ENCODE measurements at regions not wholly inside any gene's neighbourhood (a gene's known extent, or its start where the extent isn't known, plus 50 kb on each side); places are given as distances from the start of the nearest gene placed in this dataset.

DNA sequence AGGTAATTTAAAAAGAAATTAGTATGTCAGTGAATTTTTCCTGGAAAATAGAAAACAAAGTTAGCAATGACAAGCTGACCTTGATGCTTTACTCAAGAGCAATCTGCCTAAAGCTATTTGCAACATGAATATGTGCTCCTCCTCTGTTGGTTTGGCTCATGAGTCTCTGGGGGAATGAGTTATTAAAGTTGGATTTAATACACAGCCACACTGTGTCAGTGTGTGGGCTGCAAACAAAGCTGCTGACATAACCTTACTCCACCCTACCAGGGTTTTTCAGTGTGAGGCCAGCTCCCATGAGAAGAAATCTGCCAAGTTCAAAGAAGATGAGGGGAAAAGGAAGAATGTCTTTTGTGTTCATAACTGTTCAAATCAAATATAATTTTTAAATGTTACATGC lies 280.5 kb downstream of the TLL1 start:
- Histone ChIP-seq H3K36me3 (ENCODE audit: control insufficient read depth, insufficient read depth, low read length) (no peaks in the 10 kb centered on the region), H3K27ac (ENCODE audit: low read length) (no peak overlapping the region)
- no peak for DNase-seq

GRCh38 chr4:166162327-166162726 lies 289.3 kb downstream of the TLL1 start:
- Histone ChIP-seq H3K4me1 (ENCODE audit: control insufficient read depth, insufficient read depth, low read length) (no peaks in the 10 kb centered on the region), H3K27ac (ENCODE audit: low read length) (no peak overlapping the region), H3K27me3 (ENCODE audit: control insufficient read depth, insufficient read depth, low read length) (no peaks in the 10 kb centered on the region), H3K9me3 (ENCODE audit: control insufficient read depth, low read depth, low read length) (no peaks in the 10 kb centered on the region), H3K4me3 (ENCODE audit: low read length) (no peak overlapping the region), H3K36me3 (ENCODE audit: control insufficient read depth, insufficient read depth, low read length) (no peaks in the 10 kb centered on the region)
- peak in 1 of 2 donors; percentile 4 for DNase-seq
- WGBS (ENCODE audit: insufficient coverage, low lambda C conversion rate) = 47% methylated on average over 3 of the region's 4 CpGs

More for the DNA sequence above, 280.5 kb downstream of the TLL1 start:
- H3K4me1 ChIP-seq (ENCODE audit: control insufficient read depth, insufficient read depth, low read length) = no peaks in the 10 kb centered on the region
- H3K27me3 ChIP-seq (ENCODE audit: control insufficient read depth, insufficient read depth, low read length) = no peaks in the 10 kb centered on the region
- no peaks in the 10 kb centered on the region for H3K9me3 ChIP-seq (ENCODE audit: control insufficient read depth, low read depth, low read length)
- no peak overlapping the region for H3K4me3 ChIP-seq (ENCODE audit: low read length)

GRCh38 chr4:166165829-166166420 lies 292.9 kb downstream of the TLL1 start:
- no peaks in the 10 kb centered on the region for H3K36me3 ChIP-seq (ENCODE audit: control insufficient read depth, insufficient read depth, low read length)
- peak; percentile 27 to 52 for DNase-seq
- H3K27me3 ChIP-seq (ENCODE audit: control insufficient read depth, insufficient read depth, low read length) = no peaks in the 10 kb centered on the region
- no peaks in the 10 kb centered on the region for H3K9me3 ChIP-seq (ENCODE audit: control insufficient read depth, low read depth, low read length)
- no peaks in the 10 kb centered on the region for H3K4me1 ChIP-seq (ENCODE audit: control insufficient read depth, insufficient read depth, low read length)
- no peak overlapping the region for H3K4me3 ChIP-seq (ENCODE audit: low read length)
- 6% methylated on average over 3 of the region's 7 CpGs for WGBS (ENCODE audit: insufficient coverage, low lambda C conversion rate)
- no peak overlapping the region for H3K27ac ChIP-seq (ENCODE audit: low read length)

DNA sequence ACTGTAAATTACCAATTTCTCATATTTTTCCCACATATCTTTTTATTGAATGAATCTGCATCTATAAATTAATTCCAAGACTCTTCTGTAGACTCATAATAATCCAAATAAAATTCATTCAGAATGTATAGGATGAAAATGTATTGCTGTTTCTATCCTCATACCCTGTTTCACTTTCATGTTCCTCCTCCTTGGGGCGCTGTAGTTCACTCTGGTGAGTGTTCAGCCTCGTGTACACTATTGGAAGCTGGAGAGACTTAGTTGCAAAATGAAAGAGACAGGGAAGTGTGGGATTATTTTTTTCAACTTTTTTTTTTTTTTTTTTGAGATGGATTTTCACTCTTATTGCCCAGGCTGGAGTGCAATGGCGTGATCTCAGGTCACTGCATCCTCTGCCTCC lies 296.1 kb downstream of the TLL1 start:
- Histone ChIP-seq H3K27me3 (ENCODE audit: control insufficient read depth, insufficient read depth, low read length) (no peaks in the 10 kb centered on the region), H3K27ac (ENCODE audit: low read length) (no peak overlapping the region), H3K36me3 (ENCODE audit: control insufficient read depth, insufficient read depth, low read length) (no peaks in the 10 kb centered on the region), H3K4me1 (ENCODE audit: control insufficient read depth, insufficient read depth, low read length) (no peaks in the 10 kb centered on the region), H3K9me3 (ENCODE audit: control insufficient read depth, low read depth, low read length) (peaks cover 8% of the 10 kb centered on the region), H3K4me3 (ENCODE audit: low read length) (no peak overlapping the region)
- WGBS (ENCODE audit: insufficient coverage, low lambda C conversion rate) = no CpG with 5 or more reads among the region's 3 CpGs
- DNase-seq = no peak

- H3K27ac ChIP-seq (ENCODE audit: low read length) = no peak overlapping the region
- no peak overlapping the region for H3K4me3 ChIP-seq (ENCODE audit: low read length)
- no peaks in the 10 kb centered on the region for H3K27me3 ChIP-seq (ENCODE audit: control insufficient read depth, insufficient read depth, low read length)
- 80% methylated on average over 1 of the region's 2 CpGs for WGBS (ENCODE audit: insufficient coverage, low lambda C conversion rate)
- no peaks in the 10 kb centered on the region for H3K36me3 ChIP-seq (ENCODE audit: control insufficient read depth, insufficient read depth, low read length)
- peaks cover 8% of the 10 kb centered on the region for H3K9me3 ChIP-seq (ENCODE audit: control insufficient read depth, low read depth, low read length)
- peak in 1 of 2 donors; percentile 23 for DNase-seq
- H3K4me1 ChIP-seq (ENCODE audit: control insufficient read depth, insufficient read depth, low read length) = no peaks in the 10 kb centered on the region
Measured at GRCh38 chr4:166172619-166173018, 299.6 kb downstream of the TLL1 start.

- Histone ChIP-seq H3K27ac (ENCODE audit: low read length) (no peak overlapping the region), H3K4me1 (ENCODE audit: control insufficient read depth, insufficient read depth, low read length) (no peaks in the 10 kb centered on the region), H3K27me3 (ENCODE audit: control insufficient read depth, insufficient read depth, low read length) (no peaks in the 10 kb centered on the region), H3K36me3 (ENCODE audit: control insufficient read depth, insufficient read depth, low read length) (no peaks in the 10 kb centered on the region), H3K9me3 (ENCODE audit: control insufficient read depth, low read depth, low read length) (peaks cover 8% of the 10 kb centered on the region), H3K4me3 (ENCODE audit: low read length) (no peak overlapping the region)
- DNase-seq = no peak
- WGBS (ENCODE audit: insufficient coverage, low lambda C conversion rate) = 50% methylated on average over 2 of the region's 4 CpGs
Measured at GRCh38 chr4:166174717-166175490, 301.9 kb downstream of the TLL1 start.

GRCh38 chr4:166182145-166182544 lies 309.1 kb downstream of the TLL1 start:
- no peaks in the 10 kb centered on the region for H3K4me1 ChIP-seq (ENCODE audit: control insufficient read depth, insufficient read depth, low read length)
- no peak overlapping the region for H3K4me3 ChIP-seq (ENCODE audit: low read length)
- H3K27ac ChIP-seq (ENCODE audit: low read length) = no peak overlapping the region
- no peak for DNase-seq
- H3K9me3 ChIP-seq (ENCODE audit: control insufficient read depth, low read depth, low read length) = no peaks in the 10 kb centered on the region
- no peaks in the 10 kb centered on the region for H3K27me3 ChIP-seq (ENCODE audit: control insufficient read depth, insufficient read depth, low read length)
- 92% methylated on average over 2 of the region's 2 CpGs for WGBS (ENCODE audit: insufficient coverage, low lambda C conversion rate)
- H3K36me3 ChIP-seq (ENCODE audit: control insufficient read depth, insufficient read depth, low read length) = no peaks in the 10 kb centered on the region

- H3K36me3 ChIP-seq (ENCODE audit: control insufficient read depth, insufficient read depth, low read length) = no peaks in the 10 kb centered on the region
- H3K4me3 ChIP-seq (ENCODE audit: low read length) = no peak overlapping the region
- H3K4me1 ChIP-seq (ENCODE audit: control insufficient read depth, insufficient read depth, low read length) = no peaks in the 10 kb centered on the region
- H3K9me3 ChIP-seq (ENCODE audit: control insufficient read depth, low read depth, low read length) = no peaks in the 10 kb centered on the region
- no peak overlapping the region for H3K27ac ChIP-seq (ENCODE audit: low read length)
- DNase-seq = no peak
- H3K27me3 ChIP-seq (ENCODE audit: control insufficient read depth, insufficient read depth, low read length) = no peaks in the 10 kb centered on the region
Measured at GRCh38 chr4:166195101-166195500, 322.1 kb downstream of the TLL1 start.

DNA sequence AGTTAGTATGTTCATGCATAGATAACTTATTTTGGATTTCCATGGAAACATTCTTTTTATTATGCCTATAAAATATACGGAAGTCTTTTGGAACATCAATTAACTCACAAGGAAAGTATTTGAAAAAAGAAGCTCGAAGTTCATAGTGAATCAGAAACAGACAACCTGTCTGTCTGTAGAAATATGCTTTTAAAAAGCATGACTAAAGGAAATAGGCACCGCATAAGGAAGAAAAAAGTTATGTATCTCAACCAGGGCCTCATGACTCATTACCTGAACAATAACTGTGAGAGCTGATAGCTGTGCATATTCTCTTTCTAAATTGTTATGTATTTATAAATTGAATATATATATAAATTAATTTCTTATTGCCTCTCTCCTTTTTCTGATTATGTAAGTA lies 324.1 kb downstream of the TLL1 start:
- Histone ChIP-seq H3K4me1 (ENCODE audit: control insufficient read depth, insufficient read depth, low read length) (no peaks in the 10 kb centered on the region), H3K27me3 (ENCODE audit: control insufficient read depth, insufficient read depth, low read length) (no peaks in the 10 kb centered on the region), H3K27ac (ENCODE audit: low read length) (no peak overlapping the region), H3K36me3 (ENCODE audit: control insufficient read depth, insufficient read depth, low read length) (no peaks in the 10 kb centered on the region), H3K4me3 (ENCODE audit: low read length) (no peak overlapping the region), H3K9me3 (ENCODE audit: control insufficient read depth, low read depth, low read length) (no peaks in the 10 kb centered on the region)
- DNase-seq = no peak
- WGBS (ENCODE audit: insufficient coverage, low lambda C conversion rate) = 90% methylated on average over 2 of the region's 3 CpGs

DNA sequence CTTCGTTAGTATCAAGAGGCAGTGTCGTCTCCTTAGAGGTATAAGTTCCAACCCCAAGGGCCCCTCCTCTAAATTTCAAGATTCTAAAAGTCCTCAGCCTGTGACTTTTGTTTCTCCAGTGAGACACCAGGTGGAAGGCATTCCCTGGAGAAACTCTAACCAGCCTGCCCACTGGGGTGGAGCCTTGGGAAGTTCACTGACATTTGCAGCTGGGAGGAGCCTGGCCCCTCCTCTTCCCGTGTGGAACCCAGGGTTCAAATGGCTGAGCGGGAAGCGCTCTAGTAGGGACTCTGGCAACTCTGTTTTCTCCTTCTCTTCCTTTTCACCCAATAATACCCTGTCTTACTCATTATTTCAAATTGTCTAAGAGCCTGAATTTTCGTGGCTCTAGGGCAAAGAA lies 325.0 kb downstream of the TLL1 start:
- Histone ChIP-seq H3K27ac (ENCODE audit: low read length) (no peak overlapping the region), H3K9me3 (ENCODE audit: control insufficient read depth, low read depth, low read length) (no peaks in the 10 kb centered on the region), H3K4me3 (ENCODE audit: low read length) (no peak overlapping the region), H3K36me3 (ENCODE audit: control insufficient read depth, insufficient read depth, low read length) (no peaks in the 10 kb centered on the region), H3K4me1 (ENCODE audit: control insufficient read depth, insufficient read depth, low read length) (no peaks in the 10 kb centered on the region), H3K27me3 (ENCODE audit: control insufficient read depth, insufficient read depth, low read length) (no peaks in the 10 kb centered on the region)
- WGBS (ENCODE audit: insufficient coverage, low lambda C conversion rate) = 90% methylated on average over 3 of the region's 6 CpGs
- no peak for DNase-seq
